ENCODE measurements at regions not wholly inside any gene's neighbourhood (a gene's known extent, or its start where the extent isn't known, plus 50 kb on each side); places are given as distances from the start of the nearest gene placed in this dataset.

GRCh38 chr12:17335487-17335886 lies 729.5 kb upstream of the LMO3 start:
- TF ChIP-seq CTCF (IDR thresholded peaks at IDR 0.05) (no peak), POLR2A (IDR thresholded peaks at IDR 0.05) (no peak)

Measured in Peyer's patch (tissue), 4 donors.